Hepatocyte (in vitro differentiated cells): ENCODE measurements at regions not wholly inside any gene's neighbourhood (a gene's known extent, or its start where the extent isn't known, plus 50 kb on each side); places are given as distances from the start of the nearest gene placed in this dataset.

ENCODE experiments used
- CTCF ChIP-seq: fragments of 200-600 bp; sonication (generic); IDR thresholded peaks from 2 replicates; pipeline ENCODE4 v1.5.1; 2016; ENCODE audit warnings: antibody characterized with exemption, mild to moderate bottlenecking; ENCODE audit not compliant: poor library complexity
- EZH2 ChIP-seq: fragments of 200-600 bp; sonication (generic); IDR thresholded peaks from 2 replicates; pipeline ENCODE4 v1.6.1; 2016; ENCODE audit warnings: antibody characterized with exemption, mild to moderate bottlenecking, borderline replicate concordance
- EZH2phosphoT487 ChIP-seq: fragments of 200-600 bp; sonication (generic); IDR thresholded peaks from one replicate; pipeline ENCODE4 v1.6.1; 2018; ENCODE audit warnings: antibody characterized with exemption, mild to moderate bottlenecking, low read depth, moderate library complexity; ENCODE audit not compliant: unreplicated experiment, severe bottlenecking

GRCh38 chr3:82015241-82015640, 253.8 kb upstream of the GBE1 start:
- TF ChIP-seq CTCF (no peak), EZH2 (no peak), EZH2phosphoT487 (no peak)
